ENCODE measurements at regions not wholly inside any gene's neighbourhood (a gene's known extent, or its start where the extent isn't known, plus 50 kb on each side); places are given as distances from the start of the nearest gene placed in this dataset.

DNA sequence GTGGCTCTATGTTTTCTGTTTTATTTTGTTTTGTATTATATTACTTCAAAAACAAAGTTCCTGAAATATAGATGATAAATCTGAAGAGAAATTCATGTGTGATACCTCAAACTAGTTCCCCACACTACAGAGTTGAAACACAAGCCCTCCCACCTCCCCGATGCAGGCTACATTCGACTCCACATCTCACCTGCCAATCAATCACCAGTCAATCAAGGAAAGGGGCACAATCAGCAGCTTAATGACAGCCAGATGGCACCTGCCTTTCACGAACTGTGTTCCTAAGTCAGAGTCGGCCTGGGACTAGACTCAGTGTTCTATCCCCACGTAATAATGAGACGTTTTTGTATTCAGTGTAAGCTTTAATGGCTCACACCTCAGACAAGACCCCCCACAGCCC is 313.4 kb downstream of the SPATA17 start:
- Histone ChIP-seq H3K36me3 (no peaks in the 10 kb centered on the region), H3K27ac (no peak overlapping the region), H3K27me3 (no peaks in the 10 kb centered on the region), H3K4me1 (no peaks in the 10 kb centered on the region), H3K4me3 (no peak overlapping the region), H3K9me3 (no peaks in the 10 kb centered on the region)
- in situ Hi-C loops (cut with MboI; ENCODE audit: low pct_ligation_motif_present in 1 of 4, low pct_unique_long_range_greater_than_20kb in 1 of 4, low sequenced_read_pairs in 3 of 4) (no loop called here), intact Hi-C loops (cut with DNase I; ENCODE audit: low total_unique reads) (no loop called here)
- DNase-seq: no peak
- 65 to 79% methylated on average over 2 to 6 of the region's 6 CpGs for WGBS, 2 donors (ENCODE audit: low coverage in 1 of 2)
- no peak for TF ChIP-seq POLR2AphosphoS5 (IDR thresholded peaks at IDR 0.05)
- no peak for TF ChIP-seq POLR2A (IDR thresholded peaks at IDR 0.05)
- no peak for TF ChIP-seq EP300 (IDR thresholded peaks at IDR 0.05; ENCODE audit: low read depth)
- TF ChIP-seq, protein P1, sequence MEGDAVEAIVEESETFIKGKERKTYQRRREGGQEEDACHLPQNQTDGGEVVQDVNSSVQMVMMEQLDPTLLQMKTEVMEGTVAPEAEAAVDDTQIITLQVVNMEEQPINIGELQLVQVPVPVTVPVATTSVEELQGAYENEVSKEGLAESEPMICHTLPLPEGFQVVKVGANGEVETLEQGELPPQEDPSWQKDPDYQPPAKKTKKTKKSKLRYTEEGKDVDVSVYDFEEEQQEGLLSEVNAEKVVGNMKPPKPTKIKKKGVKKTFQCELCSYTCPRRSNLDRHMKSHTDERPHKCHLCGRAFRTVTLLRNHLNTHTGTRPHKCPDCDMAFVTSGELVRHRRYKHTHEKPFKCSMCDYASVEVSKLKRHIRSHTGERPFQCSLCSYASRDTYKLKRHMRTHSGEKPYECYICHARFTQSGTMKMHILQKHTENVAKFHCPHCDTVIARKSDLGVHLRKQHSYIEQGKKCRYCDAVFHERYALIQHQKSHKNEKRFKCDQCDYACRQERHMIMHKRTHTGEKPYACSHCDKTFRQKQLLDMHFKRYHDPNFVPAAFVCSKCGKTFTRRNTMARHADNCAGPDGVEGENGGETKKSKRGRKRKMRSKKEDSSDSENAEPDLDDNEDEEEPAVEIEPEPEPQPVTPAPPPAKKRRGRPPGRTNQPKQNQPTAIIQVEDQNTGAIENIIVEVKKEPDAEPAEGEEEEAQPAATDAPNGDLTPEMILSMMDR (IDR thresholded peaks at IDR 0.05): no peak

GRCh38 chr1:217946511-217946910 is 315.4 kb downstream of the SPATA17 start:
- no peak for TF ChIP-seq POLR2A (IDR thresholded peaks at IDR 0.05)
- no peak for TF ChIP-seq EP300 (IDR thresholded peaks at IDR 0.05; ENCODE audit: low read depth)
- TF ChIP-seq, protein P1 (IDR thresholded peaks at IDR 0.05): no peak
- TF ChIP-seq POLR2AphosphoS5 (IDR thresholded peaks at IDR 0.05): no peak
- H3K27ac ChIP-seq: no peak overlapping the region
- H3K36me3 ChIP-seq: no peaks in the 10 kb centered on the region
- intact Hi-C loops (cut with DNase I; ENCODE audit: low total_unique reads) (no loop called here), in situ Hi-C loops (cut with MboI; ENCODE audit: low pct_ligation_motif_present in 1 of 4, low pct_unique_long_range_greater_than_20kb in 1 of 4, low sequenced_read_pairs in 3 of 4) (no loop called here)
- H3K4me3 ChIP-seq: no peak overlapping the region
- no peaks in the 10 kb centered on the region for H3K27me3 ChIP-seq
- WGBS, 2 donors (ENCODE audit: low coverage in 1 of 2): 66 to 73% methylated on average over 7 to 8 of the region's 8 CpGs
- H3K4me1 ChIP-seq: no peaks in the 10 kb centered on the region
- DNase-seq: no peak
- H3K9me3 ChIP-seq: no peaks in the 10 kb centered on the region

DNA sequence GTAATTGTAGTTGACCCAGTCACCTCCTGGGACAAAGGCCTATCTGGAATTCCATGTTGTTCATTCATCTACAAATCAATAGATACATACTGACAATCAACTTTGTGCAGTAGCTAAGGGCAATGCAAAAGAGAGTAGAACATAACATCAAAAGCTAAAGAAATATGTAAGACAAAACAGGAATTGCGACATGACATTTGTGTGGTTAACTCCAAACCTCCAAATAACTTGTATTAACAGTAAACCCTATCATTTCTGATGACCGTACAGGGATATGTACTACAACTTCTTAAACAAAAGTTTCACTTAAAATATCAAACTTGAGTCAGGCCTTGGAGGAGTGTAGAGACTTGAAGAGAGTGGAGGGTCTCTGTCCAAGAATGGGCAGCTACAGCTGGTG is 317.6 kb downstream of the SPATA17 start:
- H3K36me3 ChIP-seq: no peaks in the 10 kb centered on the region
- WGBS, 2 donors (ENCODE audit: low coverage in 1 of 2): 43 to 46% methylated on average over 2 of the region's 2 CpGs
- DNase-seq: no peak

DNA sequence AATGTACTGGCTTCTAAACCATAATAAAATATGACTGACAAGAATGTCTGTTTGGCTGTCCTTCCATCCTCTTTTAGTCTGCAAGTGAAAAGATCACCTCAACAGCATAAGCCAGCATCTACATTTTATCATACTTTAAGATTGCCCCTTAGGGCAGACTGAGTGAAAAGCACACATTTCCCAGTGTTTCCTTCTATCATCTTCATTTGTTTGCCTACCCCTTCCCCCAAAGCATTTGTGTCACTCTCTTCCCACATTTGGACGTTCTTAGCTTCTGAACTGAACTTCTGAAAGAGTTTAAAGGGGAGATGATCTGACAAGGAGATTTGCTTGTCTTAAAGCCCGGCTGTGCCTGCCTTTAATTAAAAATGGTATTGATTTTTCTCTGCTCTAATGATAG is 322.2 kb downstream of the SPATA17 start:
- Histone ChIP-seq H3K27me3 (no peaks in the 10 kb centered on the region), H3K4me3 (no peak overlapping the region), H3K36me3 (no peaks in the 10 kb centered on the region), H3K4me1 (no peaks in the 10 kb centered on the region), H3K9me3 (no peaks in the 10 kb centered on the region), H3K27ac (no peak overlapping the region)
- intact Hi-C loops (cut with DNase I; ENCODE audit: low total_unique reads) (no loop called here), in situ Hi-C loops (cut with MboI; ENCODE audit: low pct_ligation_motif_present in 1 of 4, low pct_unique_long_range_greater_than_20kb in 1 of 4, low sequenced_read_pairs in 3 of 4) (no loop called here)
- TF ChIP-seq POLR2A (IDR thresholded peaks at IDR 0.05): no peak
- TF ChIP-seq, protein P1 (IDR thresholded peaks at IDR 0.05): no peak
- no peak for TF ChIP-seq EP300 (IDR thresholded peaks at IDR 0.05; ENCODE audit: low read depth)
- TF ChIP-seq POLR2AphosphoS5 (IDR thresholded peaks at IDR 0.05): no peak
- WGBS, 2 donors (ENCODE audit: low coverage in 1 of 2): 32 to 61% methylated on average over 2 of the region's 2 CpGs
- DNase-seq: no peak

More for the DNA sequence above, 317.6 kb downstream of the SPATA17 start:
- TF ChIP-seq EP300 (IDR thresholded peaks at IDR 0.05; ENCODE audit: low read depth): no peak
- Histone ChIP-seq H3K4me3 (no peak overlapping the region), H3K9me3 (no peaks in the 10 kb centered on the region), H3K27ac (no peak overlapping the region), H3K4me1 (no peaks in the 10 kb centered on the region), H3K27me3 (no peaks in the 10 kb centered on the region)
- in situ Hi-C loops (cut with MboI; ENCODE audit: low pct_ligation_motif_present in 1 of 4, low pct_unique_long_range_greater_than_20kb in 1 of 4, low sequenced_read_pairs in 3 of 4) (no loop called here), intact Hi-C loops (cut with DNase I; ENCODE audit: low total_unique reads) (no loop called here)

GRCh38 chr1:217953922-217954321 is 322.8 kb downstream of the SPATA17 start:
- Histone ChIP-seq H3K27me3 (no peaks in the 10 kb centered on the region), H3K9me3 (no peaks in the 10 kb centered on the region), H3K27ac (no peak overlapping the region), H3K36me3 (no peaks in the 10 kb centered on the region), H3K4me1 (no peaks in the 10 kb centered on the region), H3K4me3 (no peak overlapping the region)
- TF ChIP-seq, protein P1 (IDR thresholded peaks at IDR 0.05): no peak
- TF ChIP-seq POLR2AphosphoS5 (IDR thresholded peaks at IDR 0.05) (no peak), POLR2A (IDR thresholded peaks at IDR 0.05) (no peak), EP300 (IDR thresholded peaks at IDR 0.05; ENCODE audit: low read depth) (no peak)
- no peak for DNase-seq
- WGBS, 2 donors (ENCODE audit: low coverage in 1 of 2): 50 to 62% methylated on average over 2 of the region's 2 CpGs
- intact Hi-C loops (cut with DNase I; ENCODE audit: low total_unique reads) (no loop called here), in situ Hi-C loops (cut with MboI; ENCODE audit: low pct_ligation_motif_present in 1 of 4, low pct_unique_long_range_greater_than_20kb in 1 of 4, low sequenced_read_pairs in 3 of 4) (no loop called here)
